ENCODE measurements at regions not wholly inside any gene's neighbourhood (a gene's known extent, or its start where the extent isn't known, plus 50 kb on each side); places are given as distances from the start of the nearest gene placed in this dataset.

DNA sequence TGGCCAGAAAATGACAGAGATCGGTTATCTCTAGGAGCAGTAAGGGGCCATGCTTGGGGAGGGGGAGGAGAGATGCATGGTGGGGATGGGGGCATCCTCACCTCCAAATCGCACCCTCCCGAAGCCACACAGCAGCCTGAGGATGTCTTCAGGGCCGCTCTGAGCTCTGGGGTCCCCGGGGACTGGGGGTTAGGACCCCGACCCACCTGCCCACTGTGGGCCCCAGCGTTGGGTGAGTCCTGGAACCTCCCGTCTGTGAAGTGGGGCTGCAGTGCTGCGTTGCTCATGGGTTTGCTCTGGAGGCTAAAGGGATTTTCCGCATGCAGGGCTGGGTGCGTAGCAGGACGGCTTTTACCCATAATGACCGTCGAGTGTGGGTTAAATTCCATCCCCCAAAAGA lies 1046.3 kb downstream of the BRD1 start:
- no peak for TF ChIP-seq GATA2 (IDR thresholded peaks at IDR 0.05; ENCODE audit: low read depth, low read length)
- TF ChIP-seq GATA3 (IDR thresholded peaks at IDR 0.05; ENCODE audit: low read depth, low read length) = no peak
